ENCODE measurements at regions not wholly inside any gene's neighbourhood (a gene's known extent, or its start where the extent isn't known, plus 50 kb on each side); places are given as distances from the start of the nearest gene placed in this dataset.

DNA sequence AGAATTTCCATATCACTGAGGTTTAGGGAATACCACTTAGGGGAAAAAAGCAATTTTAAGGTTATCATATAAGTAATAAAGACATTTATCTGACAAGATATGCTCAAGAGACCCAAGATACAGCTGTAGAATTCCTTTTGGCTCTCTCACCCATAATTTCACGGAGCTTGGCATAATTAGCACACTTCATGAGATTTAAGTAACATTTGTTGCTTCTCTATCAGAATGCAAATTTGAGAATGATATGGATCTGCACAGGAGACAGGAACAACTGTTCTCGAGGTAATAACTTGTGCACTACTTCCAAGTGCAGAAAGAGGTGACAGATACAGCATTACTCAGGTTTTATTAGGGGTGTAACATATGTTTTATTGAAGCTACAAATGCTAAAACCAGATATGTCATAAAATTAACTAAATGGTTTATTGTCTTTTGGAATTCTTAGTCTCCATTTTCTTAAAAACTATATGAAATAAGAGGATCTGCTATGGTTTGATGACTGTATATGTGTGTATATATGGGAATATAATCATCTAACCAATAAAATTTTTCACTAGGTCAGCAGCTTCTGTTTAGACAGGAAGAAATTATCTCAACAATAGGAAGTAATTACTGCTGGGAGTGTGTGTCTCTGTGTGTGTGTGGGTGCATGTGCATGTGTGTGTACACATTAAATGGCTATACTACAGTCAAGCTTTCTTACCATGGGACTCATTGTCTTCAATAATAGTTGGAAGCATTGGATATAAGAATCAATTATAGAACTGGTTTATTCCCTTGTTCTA lies 401.3 kb downstream of the PCDH17 start:
- Histone ChIP-seq H3K9me3 (ENCODE audit: low read depth) (no peaks in the 10 kb centered on the region), H3K27me3 (no peaks in the 10 kb centered on the region), H3K27ac (no peak overlapping the region), H3K36me3 (no peaks in the 10 kb centered on the region), H3K4me1 (ENCODE audit: low read depth) (no peaks in the 10 kb centered on the region), H3K4me3 (no peak overlapping the region)
- DNase-seq (ENCODE audit: low read depth in 1 of 2, low spot score in 1 of 2): no peak
- TF ChIP-seq, protein P1, sequence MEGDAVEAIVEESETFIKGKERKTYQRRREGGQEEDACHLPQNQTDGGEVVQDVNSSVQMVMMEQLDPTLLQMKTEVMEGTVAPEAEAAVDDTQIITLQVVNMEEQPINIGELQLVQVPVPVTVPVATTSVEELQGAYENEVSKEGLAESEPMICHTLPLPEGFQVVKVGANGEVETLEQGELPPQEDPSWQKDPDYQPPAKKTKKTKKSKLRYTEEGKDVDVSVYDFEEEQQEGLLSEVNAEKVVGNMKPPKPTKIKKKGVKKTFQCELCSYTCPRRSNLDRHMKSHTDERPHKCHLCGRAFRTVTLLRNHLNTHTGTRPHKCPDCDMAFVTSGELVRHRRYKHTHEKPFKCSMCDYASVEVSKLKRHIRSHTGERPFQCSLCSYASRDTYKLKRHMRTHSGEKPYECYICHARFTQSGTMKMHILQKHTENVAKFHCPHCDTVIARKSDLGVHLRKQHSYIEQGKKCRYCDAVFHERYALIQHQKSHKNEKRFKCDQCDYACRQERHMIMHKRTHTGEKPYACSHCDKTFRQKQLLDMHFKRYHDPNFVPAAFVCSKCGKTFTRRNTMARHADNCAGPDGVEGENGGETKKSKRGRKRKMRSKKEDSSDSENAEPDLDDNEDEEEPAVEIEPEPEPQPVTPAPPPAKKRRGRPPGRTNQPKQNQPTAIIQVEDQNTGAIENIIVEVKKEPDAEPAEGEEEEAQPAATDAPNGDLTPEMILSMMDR (IDR thresholded peaks at IDR 0.05; ENCODE audit: low read depth, low read length): no peak

DNA sequence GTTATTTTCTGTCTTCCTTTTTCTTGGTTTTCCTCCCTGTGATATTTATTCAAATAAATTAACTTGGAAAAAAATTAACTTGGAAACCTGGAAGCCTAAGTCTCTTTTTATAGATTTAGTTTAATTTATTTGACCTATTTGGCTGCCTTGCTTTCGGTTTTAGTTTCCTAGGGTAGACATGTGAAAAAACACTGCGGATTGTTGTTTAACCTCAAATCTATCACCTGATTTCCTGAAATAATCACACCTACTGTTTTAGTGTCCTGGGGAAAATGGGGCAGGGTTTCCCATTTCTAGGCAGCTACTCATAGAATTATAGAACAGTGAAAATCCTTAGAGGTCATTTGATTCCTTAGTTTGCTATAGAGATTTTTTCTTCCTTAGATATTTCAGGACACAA lies 412.4 kb downstream of the PCDH17 start:
- Histone ChIP-seq H3K36me3 (no peaks in the 10 kb centered on the region), H3K27ac (no peak overlapping the region), H3K9me3 (ENCODE audit: low read depth) (no peaks in the 10 kb centered on the region), H3K4me3 (no peak overlapping the region), H3K27me3 (no peaks in the 10 kb centered on the region), H3K4me1 (ENCODE audit: low read depth) (no peaks in the 10 kb centered on the region)
- no peak for DNase-seq (ENCODE audit: low read depth in 1 of 2, low spot score in 1 of 2)
- TF ChIP-seq, protein P1 (IDR thresholded peaks at IDR 0.05; ENCODE audit: low read depth, low read length): no peak

DNA sequence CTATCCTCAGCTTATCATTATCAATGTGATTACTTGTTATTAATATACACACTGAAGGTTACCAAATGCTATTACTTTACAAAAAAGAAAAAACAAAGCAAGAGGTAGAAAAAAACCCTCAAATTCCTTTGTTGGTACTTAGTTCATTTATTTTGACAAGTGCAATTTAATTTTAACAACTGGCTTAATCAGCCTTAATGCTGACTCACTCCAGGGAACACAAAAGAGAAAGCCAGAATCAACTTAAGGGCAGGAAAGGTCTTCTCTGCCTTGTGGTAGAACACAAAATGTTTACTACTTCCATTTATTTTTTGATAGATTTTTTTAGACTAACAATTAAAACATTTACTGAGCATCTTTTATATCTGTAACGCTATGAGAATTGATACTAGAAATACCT lies 417.1 kb downstream of the PCDH17 start:
- H3K27ac ChIP-seq: no peak overlapping the region
- no peaks in the 10 kb centered on the region for H3K4me1 ChIP-seq (ENCODE audit: low read depth)
- no peak for DNase-seq (ENCODE audit: low read depth in 1 of 2, low spot score in 1 of 2)
- H3K4me3 ChIP-seq: no peak overlapping the region
- H3K27me3 ChIP-seq: no peaks in the 10 kb centered on the region
- TF ChIP-seq, protein P1 (IDR thresholded peaks at IDR 0.05; ENCODE audit: low read depth, low read length): no peak
- H3K9me3 ChIP-seq (ENCODE audit: low read depth): no peaks in the 10 kb centered on the region
- no peaks in the 10 kb centered on the region for H3K36me3 ChIP-seq

DNA sequence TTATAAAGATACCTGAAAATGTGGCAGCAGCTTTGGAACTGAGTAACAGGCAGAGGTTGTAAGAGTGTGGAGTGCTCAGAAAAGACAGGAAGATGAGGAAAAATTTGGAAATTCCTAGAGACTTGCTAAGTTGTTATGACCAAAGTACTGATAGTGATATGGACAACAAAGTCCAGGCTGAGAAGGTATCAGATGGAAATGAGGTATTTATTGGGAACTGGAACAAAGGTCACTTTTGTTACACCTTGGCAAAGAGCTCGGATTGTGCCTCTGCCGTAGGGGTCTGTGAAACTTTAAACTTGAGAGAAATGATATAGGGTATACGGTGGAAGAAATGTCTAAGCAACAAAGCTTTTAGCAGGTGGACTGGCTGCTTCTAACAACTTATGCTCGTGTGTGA lies 419.9 kb downstream of the PCDH17 start:
- no peaks in the 10 kb centered on the region for H3K36me3 ChIP-seq

DNA sequence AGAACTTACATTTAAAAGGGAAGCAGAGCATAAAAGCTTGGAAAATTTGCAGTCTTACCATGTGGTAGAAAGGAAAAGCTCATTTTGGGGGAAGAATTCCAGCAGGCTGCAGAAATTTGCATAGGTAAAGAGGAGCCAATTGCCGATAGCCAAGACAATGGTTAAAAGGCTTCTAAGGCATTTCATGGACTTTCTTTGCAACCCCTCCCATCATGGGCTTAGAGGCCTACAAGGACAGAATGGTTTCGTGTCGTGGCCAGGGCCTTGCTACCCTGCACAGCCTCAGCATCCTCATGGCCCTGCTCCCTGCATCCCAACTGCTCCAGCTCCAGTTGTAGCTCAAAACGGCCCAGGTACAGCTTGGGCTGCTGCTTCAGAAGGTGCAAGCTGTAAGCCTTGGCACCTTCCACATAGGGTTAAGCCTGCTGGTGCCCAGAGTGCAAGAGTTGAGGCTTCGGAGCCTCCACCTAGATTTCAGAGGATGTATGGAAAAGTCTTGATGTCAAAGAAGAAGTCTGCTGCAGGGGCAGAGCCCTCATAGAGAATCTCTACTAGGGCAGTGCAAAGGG lies 420.3 kb downstream of the PCDH17 start:
- H3K27me3 ChIP-seq: no peaks in the 10 kb centered on the region
- no peak overlapping the region for H3K27ac ChIP-seq
- TF ChIP-seq, protein P1 (IDR thresholded peaks at IDR 0.05; ENCODE audit: low read depth, low read length): no peak
- H3K4me1 ChIP-seq (ENCODE audit: low read depth): no peaks in the 10 kb centered on the region
- no peak overlapping the region for H3K4me3 ChIP-seq
- no peaks in the 10 kb centered on the region for H3K36me3 ChIP-seq
- no peaks in the 10 kb centered on the region for H3K9me3 ChIP-seq (ENCODE audit: low read depth)
- no peak for DNase-seq (ENCODE audit: low read depth in 1 of 2, low spot score in 1 of 2)

More for the DNA sequence above, 419.9 kb downstream of the PCDH17 start:
- H3K4me1 ChIP-seq (ENCODE audit: low read depth): no peaks in the 10 kb centered on the region
- no peaks in the 10 kb centered on the region for H3K9me3 ChIP-seq (ENCODE audit: low read depth)
- no peak for DNase-seq (ENCODE audit: low read depth in 1 of 2, low spot score in 1 of 2)
- TF ChIP-seq, protein P1 (IDR thresholded peaks at IDR 0.05; ENCODE audit: low read depth, low read length): no peak
- no peaks in the 10 kb centered on the region for H3K27me3 ChIP-seq
- no peak overlapping the region for H3K27ac ChIP-seq
- H3K4me3 ChIP-seq: no peak overlapping the region
